ENCODE measurements at regions not wholly inside any gene's neighbourhood (a gene's known extent, or its start where the extent isn't known, plus 50 kb on each side); places are given as distances from the start of the nearest gene placed in this dataset.

GRCh38 chr6:166721576-166721975 is 94.5 kb upstream of the RPS6KA2 start:
- no peaks in the 10 kb centered on the region for H3K9me2 ChIP-seq (replicated peaks; ENCODE audit: insufficient read depth, low read length)
- H3K9ac ChIP-seq (ENCODE audit: low read length): no peak overlapping the region
- H2AFZ ChIP-seq (ENCODE audit: low read depth, low read length, severe bottlenecking): no peak overlapping the region
- no peak overlapping the region for H3K4me3 ChIP-seq (ENCODE audit: insufficient read depth, low read length, poor library complexity, severe bottlenecking)
- no peaks in the 10 kb centered on the region for H3K27me3 ChIP-seq (ENCODE audit: low read length)
- no peaks in the 10 kb centered on the region for H3F3A ChIP-seq (ENCODE audit: insufficient read depth)
- no peaks in the 10 kb centered on the region for H3K9me3 ChIP-seq (ENCODE audit: insufficient read depth, low read length)
- H4K20me1 ChIP-seq (ENCODE audit: low read depth, low read length): no peaks in the 10 kb centered on the region
- no peaks in the 10 kb centered on the region for H3K79me2 ChIP-seq (ENCODE audit: insufficient read depth, low read length)
- no peaks in the 10 kb centered on the region for H3K36me3 ChIP-seq (ENCODE audit: low read length)
- H3K4me2 ChIP-seq (ENCODE audit: low read depth, low read length, poor library complexity, severe bottlenecking): no peak overlapping the region
- H3K27ac ChIP-seq (ENCODE audit: low read depth, low read length): no peak overlapping the region
- TF ChIP-seq, protein P1, sequence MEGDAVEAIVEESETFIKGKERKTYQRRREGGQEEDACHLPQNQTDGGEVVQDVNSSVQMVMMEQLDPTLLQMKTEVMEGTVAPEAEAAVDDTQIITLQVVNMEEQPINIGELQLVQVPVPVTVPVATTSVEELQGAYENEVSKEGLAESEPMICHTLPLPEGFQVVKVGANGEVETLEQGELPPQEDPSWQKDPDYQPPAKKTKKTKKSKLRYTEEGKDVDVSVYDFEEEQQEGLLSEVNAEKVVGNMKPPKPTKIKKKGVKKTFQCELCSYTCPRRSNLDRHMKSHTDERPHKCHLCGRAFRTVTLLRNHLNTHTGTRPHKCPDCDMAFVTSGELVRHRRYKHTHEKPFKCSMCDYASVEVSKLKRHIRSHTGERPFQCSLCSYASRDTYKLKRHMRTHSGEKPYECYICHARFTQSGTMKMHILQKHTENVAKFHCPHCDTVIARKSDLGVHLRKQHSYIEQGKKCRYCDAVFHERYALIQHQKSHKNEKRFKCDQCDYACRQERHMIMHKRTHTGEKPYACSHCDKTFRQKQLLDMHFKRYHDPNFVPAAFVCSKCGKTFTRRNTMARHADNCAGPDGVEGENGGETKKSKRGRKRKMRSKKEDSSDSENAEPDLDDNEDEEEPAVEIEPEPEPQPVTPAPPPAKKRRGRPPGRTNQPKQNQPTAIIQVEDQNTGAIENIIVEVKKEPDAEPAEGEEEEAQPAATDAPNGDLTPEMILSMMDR (IDR thresholded peaks at IDR 0.05; ENCODE audit: insufficient read depth, low read length, poor library complexity, severe bottlenecking): no peak
- no peak for TF ChIP-seq EZH2phosphoT487 (conservative IDR thresholded peaks at IDR 0.05; ENCODE audit: low read length)

DNA sequence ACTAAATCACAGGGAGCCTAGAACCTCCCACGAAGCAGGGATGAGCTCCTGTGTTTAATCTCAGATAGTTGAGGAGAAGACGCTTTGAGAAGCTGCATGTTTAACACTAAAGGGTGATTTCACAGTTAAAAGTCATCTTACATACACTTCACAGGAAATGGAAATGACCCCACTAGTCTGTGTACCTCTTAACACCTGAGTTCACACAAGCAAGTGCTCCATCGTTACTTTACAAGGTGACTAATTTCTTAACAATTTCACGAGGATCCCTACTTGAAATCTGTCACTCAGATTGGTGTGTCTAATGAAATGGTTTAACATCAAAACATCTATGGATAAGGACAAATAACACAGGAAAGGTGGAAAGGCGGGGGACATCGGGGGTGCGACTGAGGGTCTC is 93.8 kb upstream of the RPS6KA2 start:
- H2AFZ ChIP-seq (ENCODE audit: low read depth, low read length, severe bottlenecking): no peak overlapping the region

DNA sequence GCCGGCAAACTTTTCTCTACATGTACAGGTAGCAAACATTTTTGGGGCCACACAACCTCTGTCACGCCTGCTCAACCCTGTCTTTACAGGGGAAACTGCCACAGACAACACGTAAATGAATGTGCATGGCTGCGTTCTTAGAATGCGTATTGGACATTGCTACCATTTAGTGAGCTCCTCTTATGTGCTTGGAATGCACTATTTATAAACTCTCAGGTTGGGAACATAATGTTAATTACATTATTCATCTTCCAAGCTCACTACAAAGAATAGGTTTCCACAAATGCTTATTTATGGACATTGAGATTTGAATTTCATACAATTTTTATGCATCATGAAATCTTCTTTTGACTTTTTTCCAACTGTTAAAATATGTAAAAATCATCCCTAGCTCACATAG is 92.0 kb upstream of the RPS6KA2 start:
- TF ChIP-seq, protein P1 (IDR thresholded peaks at IDR 0.05; ENCODE audit: insufficient read depth, low read length, poor library complexity, severe bottlenecking): no peak
- TF ChIP-seq EZH2phosphoT487 (conservative IDR thresholded peaks at IDR 0.05; ENCODE audit: low read length): no peak
- no peaks in the 10 kb centered on the region for H3K79me2 ChIP-seq (ENCODE audit: insufficient read depth, low read length)
- no peaks in the 10 kb centered on the region for H3K36me3 ChIP-seq (ENCODE audit: low read length)
- H3K9ac ChIP-seq (ENCODE audit: low read length): no peak overlapping the region
- no peak overlapping the region for H2AFZ ChIP-seq (ENCODE audit: low read depth, low read length, severe bottlenecking)
- no peaks in the 10 kb centered on the region for H3K27me3 ChIP-seq (ENCODE audit: low read length)
- H3K27ac ChIP-seq (ENCODE audit: low read depth, low read length): no peak overlapping the region
- H3K9me2 ChIP-seq (replicated peaks; ENCODE audit: insufficient read depth, low read length): no peaks in the 10 kb centered on the region
- no peak overlapping the region for H3K4me2 ChIP-seq (ENCODE audit: low read depth, low read length, poor library complexity, severe bottlenecking)
- no peaks in the 10 kb centered on the region for H3K9me3 ChIP-seq (ENCODE audit: insufficient read depth, low read length)
- H3F3A ChIP-seq (ENCODE audit: insufficient read depth): no peaks in the 10 kb centered on the region
- no peak overlapping the region for H3K4me3 ChIP-seq (ENCODE audit: insufficient read depth, low read length, poor library complexity, severe bottlenecking)
- no peaks in the 10 kb centered on the region for H4K20me1 ChIP-seq (ENCODE audit: low read depth, low read length)

More for the DNA sequence above, 93.8 kb upstream of the RPS6KA2 start:
- H3K36me3 ChIP-seq (ENCODE audit: low read length): no peaks in the 10 kb centered on the region
- no peaks in the 10 kb centered on the region for H3K9me2 ChIP-seq (replicated peaks; ENCODE audit: insufficient read depth, low read length)
- no peaks in the 10 kb centered on the region for H3K79me2 ChIP-seq (ENCODE audit: insufficient read depth, low read length)
- TF ChIP-seq, protein P1 (IDR thresholded peaks at IDR 0.05; ENCODE audit: insufficient read depth, low read length, poor library complexity, severe bottlenecking): no peak
- TF ChIP-seq EZH2phosphoT487 (conservative IDR thresholded peaks at IDR 0.05; ENCODE audit: low read length): no peak
- no peak overlapping the region for H3K4me3 ChIP-seq (ENCODE audit: insufficient read depth, low read length, poor library complexity, severe bottlenecking)
- no peak overlapping the region for H3K9ac ChIP-seq (ENCODE audit: low read length)
- no peaks in the 10 kb centered on the region for H3K27me3 ChIP-seq (ENCODE audit: low read length)
- no peaks in the 10 kb centered on the region for H3K9me3 ChIP-seq (ENCODE audit: insufficient read depth, low read length)
- no peaks in the 10 kb centered on the region for H3F3A ChIP-seq (ENCODE audit: insufficient read depth)
- no peak overlapping the region for H3K4me2 ChIP-seq (ENCODE audit: low read depth, low read length, poor library complexity, severe bottlenecking)
- H4K20me1 ChIP-seq (ENCODE audit: low read depth, low read length): no peaks in the 10 kb centered on the region
- H3K27ac ChIP-seq (ENCODE audit: low read depth, low read length): no peak overlapping the region
